Activated CD8-positive, alpha-beta memory T cell treated with anti-CD3 and anti-CD28 coated beads for 1 hour (primary cell): ENCODE measurements at regions not wholly inside any gene's neighbourhood (a gene's known extent, or its start where the extent isn't known, plus 50 kb on each side); places are given as distances from the start of the nearest gene placed in this dataset.
"Not testable (repeated sequence)": the region's sequence is repeated elsewhere in the genome, so short reads cannot be mapped to it uniquely, and the experiment has no call there.

Experiments used
- DNase-seq, 2 donors: peaks; one replicate each; pipeline ENCODE4 v3.0.0-alpha.2; 2020; ENCODE audit warnings: low read depth in 1 of 2; ENCODE audit errors: extremely low read depth in 1 of 2

DNA sequence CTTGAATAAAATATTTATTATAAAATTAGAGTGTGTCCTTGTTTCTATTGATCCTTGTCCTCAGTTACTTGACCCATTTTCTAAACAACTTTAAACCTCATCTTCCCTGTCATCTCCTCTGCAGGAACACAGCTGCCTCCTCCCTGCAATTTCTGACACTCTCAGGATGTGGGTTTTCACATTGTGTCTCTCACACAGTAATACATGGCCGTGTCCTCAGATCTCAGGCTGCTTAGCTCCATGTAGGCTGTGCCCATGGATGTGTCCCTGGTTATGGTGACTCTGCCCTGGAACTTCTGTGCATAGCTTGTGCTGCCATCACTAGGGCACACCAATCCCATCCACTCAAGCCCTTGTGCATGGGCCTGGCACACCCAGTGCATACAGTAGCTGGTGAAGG is 577.1 kb downstream of the GOLGA6L6 start:
- not testable (repeated sequence) for DNase-seq

DNA sequence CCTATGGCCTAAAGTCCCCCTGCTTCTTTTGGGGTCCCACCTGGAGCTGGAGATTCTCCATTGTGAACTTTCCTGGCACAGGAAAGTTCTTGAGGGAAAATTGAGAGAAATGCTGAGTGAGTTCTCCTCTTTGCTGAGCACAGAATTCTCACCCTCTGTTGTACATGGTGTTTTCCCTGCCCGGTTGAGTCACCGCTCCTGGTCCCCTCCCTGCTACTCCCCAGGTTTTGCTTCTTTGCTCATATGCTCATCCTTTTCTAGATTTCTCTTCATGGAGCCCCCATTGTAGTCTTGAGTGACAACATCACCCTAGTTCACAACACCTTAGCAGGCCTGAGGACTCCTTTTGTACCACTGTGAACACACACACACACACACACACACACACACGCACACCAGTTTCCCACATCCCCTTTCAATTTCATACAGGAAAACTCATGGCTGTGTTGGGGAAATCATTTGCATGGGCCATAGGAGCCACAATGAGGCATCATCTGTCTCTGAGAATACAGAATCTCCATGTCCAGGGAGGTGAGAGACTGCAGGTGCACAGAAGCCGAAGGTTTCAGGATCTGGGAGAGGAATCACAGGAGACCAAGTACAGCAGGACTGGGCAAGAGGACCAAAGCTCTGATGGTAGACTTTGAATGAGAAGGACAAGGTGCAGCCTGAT is 585.3 kb downstream of the GOLGA6L6 start:
- no peak for DNase-seq

GRCh38 chr15:19944261-19944888 is 597.2 kb downstream of the GOLGA6L6 start:
- DNase-seq: no peak

DNA sequence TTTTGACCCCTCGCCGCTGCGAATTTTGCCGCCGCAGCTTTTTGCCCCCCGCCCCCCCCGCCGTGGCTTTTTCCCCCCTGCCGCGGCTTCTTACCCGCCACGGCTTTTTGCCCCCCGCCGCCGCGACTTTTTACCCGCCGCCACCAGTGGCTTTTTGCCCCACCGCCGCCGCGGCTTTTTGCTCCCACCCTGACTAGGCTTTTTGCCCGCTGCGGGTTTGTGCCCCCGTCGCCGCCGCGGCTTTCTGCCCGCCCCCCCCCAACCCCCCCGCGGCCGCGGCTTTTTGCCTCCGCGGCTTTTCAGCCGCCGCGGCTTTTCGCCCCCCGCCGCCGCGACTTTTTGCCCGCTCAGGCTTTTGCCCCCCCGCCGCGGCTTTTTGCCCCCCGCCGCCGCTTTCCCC is 598.1 kb downstream of the GOLGA6L6 start:
- no peak for DNase-seq

GRCh38 chr15:19903281-19903680 is 638.3 kb downstream of the GOLGA6L6 start:
- DNase-seq: not testable (repeated sequence)

GRCh38 chr15:19902388-19902787 is 639.2 kb downstream of the GOLGA6L6 start:
- DNase-seq: not testable (repeated sequence)

- DNase-seq: not testable (repeated sequence)
Measured at GRCh38 chr15:19901414-19901813, 640.2 kb downstream of the GOLGA6L6 start.

DNA sequence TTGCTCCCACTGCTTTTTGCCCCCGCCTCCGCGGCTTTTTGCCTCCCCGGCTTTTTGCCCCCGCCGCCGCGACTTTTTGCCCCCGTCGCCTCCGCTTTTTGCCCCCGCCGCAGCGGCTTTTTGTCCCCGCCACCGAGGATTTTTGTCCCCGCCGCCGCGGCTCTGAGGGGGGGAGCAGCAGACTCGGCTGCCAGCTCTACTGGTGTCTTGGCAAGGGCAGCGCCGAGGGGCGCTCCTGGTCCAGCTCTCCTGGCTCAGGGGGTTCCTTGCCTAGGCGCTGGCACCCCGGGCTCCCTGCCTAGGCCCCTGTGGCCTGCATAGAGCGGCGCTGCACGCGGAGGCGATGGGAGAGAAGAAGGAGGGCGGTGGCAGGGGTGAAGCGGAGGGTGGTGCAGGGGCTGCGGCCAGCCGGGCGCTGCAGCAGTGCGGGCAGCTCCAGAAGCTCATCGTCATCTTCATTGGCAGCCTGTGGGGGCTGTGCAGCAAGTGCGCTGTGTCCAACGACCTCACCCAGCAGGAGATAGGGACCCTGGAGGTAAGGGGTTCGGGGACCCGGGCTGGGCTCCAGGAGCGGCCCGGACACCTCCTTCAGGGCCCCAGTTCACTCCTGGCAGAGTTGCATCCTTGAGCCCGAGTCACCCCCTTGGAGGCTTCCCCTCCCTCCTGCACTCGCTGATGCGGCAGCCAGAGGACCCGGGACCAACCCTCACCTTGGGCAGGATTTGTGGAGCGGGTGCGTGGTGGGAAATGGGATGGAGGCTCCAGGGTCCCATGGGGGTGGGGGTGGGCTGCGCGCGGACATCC is 642.4 kb downstream of the GOLGA6L6 start:
- DNase-seq: no peak

DNA sequence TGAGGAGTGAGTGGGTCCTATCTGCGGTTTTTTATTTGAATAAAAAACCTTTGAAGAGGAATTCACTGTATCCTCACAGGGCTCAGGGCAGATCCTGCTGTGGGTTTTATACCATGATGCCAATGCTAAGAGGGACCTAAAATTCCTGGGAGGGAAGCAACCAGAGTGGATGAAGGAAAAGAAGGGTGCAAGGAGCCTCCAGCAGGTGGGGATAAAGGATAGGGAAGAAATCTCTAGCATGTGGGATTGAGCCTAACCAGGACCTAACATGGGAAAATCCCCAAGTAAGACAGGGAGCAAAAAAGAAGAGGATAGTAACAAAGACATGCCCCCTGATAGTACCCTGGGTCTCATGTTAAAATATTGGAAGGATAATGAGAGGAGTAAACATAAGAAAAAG is 652.8 kb downstream of the GOLGA6L6 start:
- not testable (repeated sequence) for DNase-seq

- DNase-seq: not testable (repeated sequence)
Measured at GRCh38 chr15:19844061-19844460, 697.5 kb downstream of the GOLGA6L6 start.
